T-helper 2 cell treated with Interferon-gamma antibody and Interleukin-4, amounts not matched to agents 100 ng/mL and 5 ng/mL, for 36 hours (primary cell): ENCODE measurements at regions not wholly inside any gene's neighbourhood (a gene's known extent, or its start where the extent isn't known, plus 50 kb on each side); places are given as distances from the start of the nearest gene placed in this dataset.

Source experiments
- intact Hi-C: fragments of 100-400 bp; cut with micrococcal nuclease; formaldehyde crosslinking; loops from one replicate; pipeline ENCODE4 v1.15.1; 2023

GRCh38 chr12:105705235-105705634, 374.7 kb downstream of the C12orf75 start:
- intact Hi-C loops, result loop anchor here (5.0 kb wide), 2 partner anchors 432 to 522 kb away; partner anchors contain the start of gene NUAK1

GRCh38 chr12:105705765-105706164, 375.3 kb downstream of the C12orf75 start:
- intact Hi-C loops, result loop anchor here (5.0 kb wide), 2 partner anchors 432 to 522 kb away; partner anchors contain the start of gene NUAK1

GRCh38 chr12:105706321-105706972, 376.0 kb downstream of the C12orf75 start:
- intact Hi-C loops, result loop anchor here (5.0 kb wide), 2 partner anchors 431 to 521 kb away; partner anchors contain the start of gene NUAK1

DNA sequence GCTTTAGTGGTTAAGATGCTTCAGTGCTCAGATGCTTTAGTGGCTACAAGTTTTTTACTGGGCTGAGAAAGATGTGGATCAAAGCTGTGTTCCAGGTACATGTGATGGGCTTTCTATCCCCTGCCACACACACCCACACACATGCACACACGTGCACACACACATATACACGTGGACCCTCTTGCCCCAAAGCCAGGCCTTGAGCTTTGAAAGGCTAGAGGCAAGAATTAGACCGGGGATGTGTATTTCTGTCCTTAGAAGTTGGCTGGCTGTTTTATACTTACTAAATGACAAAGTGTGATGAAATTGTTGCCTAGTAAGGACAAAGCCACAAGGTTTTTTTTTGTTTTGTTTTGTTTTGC, 376.5 kb downstream of the C12orf75 start:
- intact Hi-C loops, result loop anchor here (5.0 kb wide), 2 partner anchors 430 to 520 kb away; partner anchors contain the start of gene NUAK1

- intact Hi-C loops, result no loop called here
These were observed 383.3 kb downstream of the C12orf75 start for GRCh38 chr12:105713606-105714305.

- intact Hi-C loops, result no loop called here
These were observed 386.1 kb downstream of the C12orf75 start for GRCh38 chr12:105716621-105717020.

DNA sequence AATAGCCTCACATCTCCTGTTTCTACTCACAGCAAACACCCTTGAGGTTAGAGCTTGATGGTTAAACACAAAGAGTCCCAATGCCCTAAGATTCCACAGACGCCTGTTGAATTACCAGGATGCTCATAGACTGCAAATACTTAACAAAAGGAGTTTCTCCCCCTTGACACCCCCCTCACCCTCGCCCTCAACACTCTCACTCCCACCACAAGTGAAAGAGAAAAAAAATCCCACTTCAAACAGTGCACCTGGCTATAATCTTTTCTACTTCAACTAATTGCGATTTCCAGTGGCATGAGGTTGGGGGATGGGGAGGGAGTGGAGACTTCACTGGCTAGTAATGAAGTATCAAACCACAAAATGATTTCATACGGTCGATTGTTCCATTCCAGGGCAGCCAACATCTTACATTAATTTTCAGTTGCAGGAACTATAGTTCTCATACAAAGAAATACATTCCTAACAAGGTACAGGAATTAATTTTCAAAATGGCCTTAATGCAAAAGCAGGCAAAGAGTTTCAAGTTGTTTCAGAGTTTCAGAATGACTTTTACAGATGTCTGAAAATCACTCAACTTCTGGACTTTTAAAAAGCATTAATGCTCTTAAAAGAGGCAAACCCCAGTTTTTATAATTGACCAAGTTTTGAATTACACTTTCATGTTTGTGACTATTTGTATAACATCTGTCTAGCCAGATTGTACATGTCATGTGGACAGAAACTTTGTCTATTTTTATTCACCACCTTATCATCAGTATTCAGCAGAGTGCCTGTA, 390.7 kb downstream of the C12orf75 start:
- intact Hi-C loops, result no loop called here

- intact Hi-C loops, result no loop called here
These were observed 391.4 kb downstream of the C12orf75 start for GRCh38 chr12:105721891-105722290.

GRCh38 chr12:105723066-105723465, 392.6 kb downstream of the C12orf75 start:
- intact Hi-C loops, result no loop called here

- intact Hi-C loops, result no loop called here
These were observed 393.0 kb downstream of the C12orf75 start for GRCh38 chr12:105723494-105723893.

DNA sequence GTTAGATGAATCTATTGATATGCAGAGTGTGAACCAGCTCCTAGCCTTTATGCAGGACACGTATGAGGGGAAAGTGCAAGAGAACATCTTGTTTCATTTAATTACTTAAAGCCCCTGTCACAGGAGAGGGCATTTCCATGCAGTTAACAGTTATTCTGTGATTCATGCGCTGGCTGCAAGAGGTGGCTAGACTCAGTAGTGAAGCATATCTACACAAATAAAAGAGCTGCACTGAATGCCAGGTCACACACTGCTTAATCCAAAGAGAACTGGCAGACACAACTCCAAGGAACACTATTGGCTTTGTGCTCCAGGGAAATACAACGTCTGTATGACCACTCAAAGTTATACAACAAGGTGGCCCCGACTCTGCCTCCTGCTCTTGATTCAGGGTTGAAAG, 394.1 kb downstream of the C12orf75 start:
- intact Hi-C loops, result no loop called here

GRCh38 chr12:105725054-105725453, 394.6 kb downstream of the C12orf75 start:
- intact Hi-C loops, result no loop called here

DNA sequence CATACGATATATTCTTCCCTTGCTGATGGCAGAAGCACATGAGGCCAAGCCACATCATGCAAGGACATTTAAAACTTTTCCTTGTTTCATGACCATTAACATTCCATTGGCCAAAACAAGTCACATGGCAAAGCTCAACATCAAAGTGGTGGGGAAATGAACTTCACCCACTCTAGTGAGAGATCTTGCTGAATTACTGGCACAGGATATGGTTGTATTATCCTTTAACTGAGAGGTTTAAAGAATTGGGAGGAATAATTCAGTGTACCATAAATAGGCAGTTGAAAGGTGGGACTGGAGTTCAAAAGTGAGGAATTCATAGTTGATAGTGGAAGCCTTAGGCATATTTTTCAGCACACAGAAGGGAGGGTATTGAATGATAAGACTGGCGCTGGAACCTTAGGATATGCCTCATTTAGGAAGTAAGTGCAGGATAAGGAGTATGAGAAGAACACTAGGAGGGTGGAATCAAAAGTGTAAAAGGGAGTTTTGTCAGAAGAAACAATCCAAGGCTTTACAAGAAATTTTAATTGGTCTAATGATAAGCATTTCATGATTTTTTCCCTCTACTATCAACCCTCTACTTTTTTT, 398.8 kb downstream of the C12orf75 start:
- intact Hi-C loops, result no loop called here

DNA sequence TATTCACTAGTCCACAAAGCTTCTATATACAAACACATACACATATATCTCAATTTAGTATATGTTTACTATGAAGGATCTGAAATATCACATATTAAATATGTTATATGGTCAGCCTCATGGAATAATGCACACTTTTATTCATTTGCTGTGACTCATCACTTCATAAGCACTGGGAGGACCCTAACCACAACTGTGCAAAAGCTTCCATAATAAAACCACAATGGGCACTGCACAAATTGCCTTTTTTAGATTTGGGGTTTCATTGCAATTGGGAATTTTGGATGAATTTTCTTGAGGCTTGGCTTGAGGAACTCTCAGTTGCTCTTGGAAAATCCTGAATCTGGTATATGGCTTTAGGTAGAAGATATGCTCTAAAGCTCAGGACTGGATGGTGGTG, 399.4 kb downstream of the C12orf75 start:
- intact Hi-C loops, result no loop called here

DNA sequence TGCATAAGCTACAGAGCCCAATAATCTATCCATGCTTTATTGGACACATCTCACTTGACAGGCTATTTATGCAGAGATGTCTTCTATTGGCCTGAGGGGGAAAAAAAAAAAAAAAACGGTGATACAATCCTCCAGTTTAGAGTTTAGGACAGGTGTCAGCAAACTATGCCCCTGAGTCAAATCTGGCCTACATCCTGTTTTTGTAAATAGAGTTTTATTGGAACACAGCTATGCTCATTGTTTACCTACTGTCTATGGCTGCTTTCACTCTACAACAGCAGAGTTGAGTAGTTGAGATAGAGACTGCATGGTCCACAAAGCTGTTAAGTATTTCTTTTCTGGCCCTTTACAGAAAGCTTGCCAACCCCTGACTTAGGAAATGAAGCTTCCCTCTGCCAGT, 403.1 kb downstream of the C12orf75 start:
- intact Hi-C loops, result no loop called here

- intact Hi-C loops, result no loop called here
These were observed 402.3 kb downstream of the NUAK1 start for GRCh38 chr12:105736498-105736897.

- intact Hi-C loops, result no loop called here
These were observed 400.7 kb downstream of the NUAK1 start for GRCh38 chr12:105738051-105738450.

GRCh38 chr12:105740369-105740768, 398.4 kb downstream of the NUAK1 start:
- intact Hi-C loops, result no loop called here

DNA sequence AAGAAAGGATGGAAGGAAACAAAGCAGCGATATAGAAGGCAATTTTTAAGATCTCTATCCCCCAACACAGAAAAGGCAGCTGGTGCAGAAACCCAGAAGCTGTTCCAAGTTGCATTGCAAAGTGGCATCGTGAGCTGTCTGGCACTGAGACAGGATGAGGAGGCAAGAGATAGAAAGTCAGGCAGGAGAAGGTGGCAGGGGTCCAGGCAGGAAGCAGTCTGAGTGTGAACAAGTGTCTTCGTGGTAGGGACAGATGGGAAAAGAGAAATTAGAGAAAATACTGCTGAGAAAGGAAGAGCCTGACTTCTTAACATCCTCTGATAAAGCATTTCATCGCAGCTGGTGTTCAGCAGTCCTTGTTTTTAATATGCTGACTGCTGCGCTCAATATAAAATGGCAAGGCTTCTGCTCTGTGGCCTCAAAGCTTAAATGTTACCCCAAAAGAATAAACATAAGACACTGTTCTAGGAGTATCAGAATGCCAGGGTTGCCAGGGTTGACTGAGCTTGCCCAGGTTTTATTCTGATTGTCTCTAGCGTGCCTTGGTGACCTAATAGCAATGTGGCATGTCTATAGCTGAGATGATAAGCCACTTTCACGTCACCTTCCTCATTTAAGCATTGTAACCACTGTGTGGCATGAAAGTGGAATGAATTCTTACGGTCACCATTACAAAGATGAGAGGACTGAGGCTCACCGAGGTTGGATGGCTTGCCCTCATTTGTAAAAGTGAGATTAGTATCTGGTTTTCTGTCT, 397.6 kb downstream of the NUAK1 start:
- intact Hi-C loops, result no loop called here

GRCh38 chr12:105741786-105742566, 396.8 kb downstream of the NUAK1 start:
- intact Hi-C loops, result no loop called here
